ENCODE measurements at regions not wholly inside any gene's neighbourhood (a gene's known extent, or its start where the extent isn't known, plus 50 kb on each side); places are given as distances from the start of the nearest gene placed in this dataset.
A peak's percentile ranks its signal among the peaks of the same experiment; 100 is the strongest.

DNA sequence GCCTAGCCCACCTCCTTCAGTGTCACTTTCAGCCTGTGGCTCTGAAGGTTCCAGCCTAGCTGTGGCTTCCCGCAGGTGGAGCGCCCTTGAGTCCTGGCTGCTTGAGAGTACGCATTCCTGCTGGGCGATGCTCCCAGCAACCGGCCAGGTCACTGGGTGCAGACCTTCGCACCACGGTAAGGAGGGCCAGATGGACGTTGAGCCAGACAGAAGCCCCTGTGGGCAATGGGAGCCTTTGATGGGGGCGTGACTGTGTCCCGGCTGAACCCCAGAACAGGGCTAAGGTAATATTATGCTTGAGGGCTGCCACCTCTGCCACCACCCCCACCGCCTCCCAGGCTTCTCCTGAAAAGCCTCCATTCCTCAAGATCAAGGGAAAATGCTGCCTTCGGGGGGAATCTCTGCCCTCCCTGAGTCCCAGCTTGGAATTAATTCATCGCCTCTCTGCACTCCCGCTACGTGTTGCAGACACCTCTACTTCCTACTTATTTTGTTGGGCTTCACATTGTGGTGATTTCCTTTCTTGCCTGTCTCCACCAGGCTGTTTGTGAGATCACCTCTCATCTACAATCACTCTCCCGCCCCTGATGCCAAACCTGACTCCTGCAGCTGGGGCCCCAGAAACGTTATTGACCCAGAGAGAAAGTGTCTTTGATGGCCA lies 144.9 kb upstream of the NECTIN1 start:
- intact Hi-C loops (cut with DNase I), result no loop called here
- no peak for DNase-seq (ENCODE audit: low spot score)
- Histone ChIP-seq H3K4me1 (replicated peaks) (no peaks in the 10 kb centered on the region), H3K4me3 (no peak overlapping the region), H3K36me3 (no peaks in the 10 kb centered on the region), H3K9me3 (no peaks in the 10 kb centered on the region), H3K27me3 (replicated peaks; ENCODE audit: insufficient read depth) (no peaks in the 10 kb centered on the region), H3K27ac (no peak overlapping the region)
- no peak for TF ChIP-seq POLR2A (IDR thresholded peaks at IDR 0.05)
- no peak for TF ChIP-seq POLR2AphosphoS5 (IDR thresholded peaks at IDR 0.05)
- TF ChIP-seq, protein P1, sequence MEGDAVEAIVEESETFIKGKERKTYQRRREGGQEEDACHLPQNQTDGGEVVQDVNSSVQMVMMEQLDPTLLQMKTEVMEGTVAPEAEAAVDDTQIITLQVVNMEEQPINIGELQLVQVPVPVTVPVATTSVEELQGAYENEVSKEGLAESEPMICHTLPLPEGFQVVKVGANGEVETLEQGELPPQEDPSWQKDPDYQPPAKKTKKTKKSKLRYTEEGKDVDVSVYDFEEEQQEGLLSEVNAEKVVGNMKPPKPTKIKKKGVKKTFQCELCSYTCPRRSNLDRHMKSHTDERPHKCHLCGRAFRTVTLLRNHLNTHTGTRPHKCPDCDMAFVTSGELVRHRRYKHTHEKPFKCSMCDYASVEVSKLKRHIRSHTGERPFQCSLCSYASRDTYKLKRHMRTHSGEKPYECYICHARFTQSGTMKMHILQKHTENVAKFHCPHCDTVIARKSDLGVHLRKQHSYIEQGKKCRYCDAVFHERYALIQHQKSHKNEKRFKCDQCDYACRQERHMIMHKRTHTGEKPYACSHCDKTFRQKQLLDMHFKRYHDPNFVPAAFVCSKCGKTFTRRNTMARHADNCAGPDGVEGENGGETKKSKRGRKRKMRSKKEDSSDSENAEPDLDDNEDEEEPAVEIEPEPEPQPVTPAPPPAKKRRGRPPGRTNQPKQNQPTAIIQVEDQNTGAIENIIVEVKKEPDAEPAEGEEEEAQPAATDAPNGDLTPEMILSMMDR (IDR thresholded peaks at IDR 0.05), result no peak
- 89% methylated on average over 17 of the region's 17 CpGs for WGBS

- H3K27ac ChIP-seq, result no peak overlapping the region
- H3K27me3 ChIP-seq (replicated peaks; ENCODE audit: insufficient read depth), result no peaks in the 10 kb centered on the region
- TF ChIP-seq, protein P1 (IDR thresholded peaks at IDR 0.05), result no peak
- TF ChIP-seq POLR2AphosphoS5 (IDR thresholded peaks at IDR 0.05) (no peak), POLR2A (IDR thresholded peaks at IDR 0.05) (no peak)
- no peaks in the 10 kb centered on the region for H3K9me3 ChIP-seq
- H3K4me3 ChIP-seq, result no peak overlapping the region
- H3K36me3 ChIP-seq, result no peaks in the 10 kb centered on the region
- intact Hi-C loops (cut with DNase I), result no loop called here
- 70% methylated on average over 11 of the region's 11 CpGs for WGBS
- H3K4me1 ChIP-seq (replicated peaks), result no peaks in the 10 kb centered on the region
- no peak for DNase-seq (ENCODE audit: low spot score)
Measured at GRCh38 chr11:119872611-119873310, 143.8 kb upstream of the NECTIN1 start.

DNA sequence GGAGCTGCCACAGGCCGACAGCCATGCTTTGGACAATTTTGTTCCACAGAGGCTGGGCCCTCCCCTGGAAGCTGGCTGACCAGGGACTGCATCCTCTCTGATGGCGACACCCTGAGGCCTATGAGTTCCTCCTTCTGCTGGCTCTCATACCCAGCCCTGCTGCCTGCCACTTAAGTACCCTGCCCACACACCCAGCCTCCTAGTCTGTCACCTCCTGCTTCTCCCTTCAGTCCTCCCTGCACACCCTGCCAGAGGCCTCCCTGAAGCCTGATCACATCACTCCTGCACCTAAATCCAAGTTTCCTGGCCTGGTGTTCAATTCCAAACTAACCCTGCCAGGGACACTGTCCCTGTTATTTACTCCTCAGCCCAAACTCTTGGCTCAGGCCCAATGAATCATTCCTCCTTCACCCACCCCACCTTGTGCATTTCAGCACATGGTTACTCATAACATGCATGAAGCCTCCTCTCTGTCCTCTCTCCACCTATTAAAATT lies 136.7 kb upstream of the NECTIN1 start:
- intact Hi-C loops (cut with DNase I), result no loop called here
- no peaks in the 10 kb centered on the region for H3K4me1 ChIP-seq (replicated peaks)
- H3K27ac ChIP-seq, result no peak overlapping the region
- peaks cover 2% of the 10 kb centered on the region for H3K27me3 ChIP-seq (replicated peaks; ENCODE audit: insufficient read depth)
- H3K9me3 ChIP-seq, result no peaks in the 10 kb centered on the region
- TF ChIP-seq, protein P1 (IDR thresholded peaks at IDR 0.05), result no peak
- TF ChIP-seq POLR2A (IDR thresholded peaks at IDR 0.05), result no peak
- TF ChIP-seq POLR2AphosphoS5 (IDR thresholded peaks at IDR 0.05), result peak; percentile 30
- WGBS, result 62% methylated on average over 2 of the region's 2 CpGs
- DNase-seq (ENCODE audit: low spot score), result peak; percentile 53
- H3K4me3 ChIP-seq, result no peak overlapping the region
- no peaks in the 10 kb centered on the region for H3K36me3 ChIP-seq

DNA sequence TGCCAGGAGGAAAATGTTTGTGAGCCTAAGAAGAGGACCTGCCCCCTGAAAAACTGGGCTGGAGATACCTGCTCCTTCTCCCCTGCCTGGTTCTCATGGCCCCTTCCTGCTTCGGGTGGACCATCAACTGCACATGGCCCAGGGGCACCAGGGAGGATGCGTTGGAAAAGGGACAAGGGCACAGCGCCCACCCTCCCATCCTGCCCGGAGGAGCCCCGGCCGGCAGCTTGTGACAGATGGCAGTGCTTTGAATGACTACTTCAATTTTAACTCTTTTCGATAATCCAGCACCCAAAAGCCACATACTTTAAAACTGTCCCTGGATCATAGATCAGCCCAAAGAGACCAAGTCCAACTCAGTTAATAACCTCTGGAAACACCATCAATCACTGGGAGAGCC lies 135.8 kb upstream of the NECTIN1 start:
- no peaks in the 10 kb centered on the region for H3K9me3 ChIP-seq
- DNase-seq (ENCODE audit: low spot score), result no peak
- intact Hi-C loops (cut with DNase I), result no loop called here
- H3K27ac ChIP-seq, result no peak overlapping the region
- H3K4me1 ChIP-seq (replicated peaks), result no peaks in the 10 kb centered on the region
- 87% methylated on average over 7 of the region's 7 CpGs for WGBS
- H3K27me3 ChIP-seq (replicated peaks; ENCODE audit: insufficient read depth), result peaks cover 2% of the 10 kb centered on the region
- no peaks in the 10 kb centered on the region for H3K36me3 ChIP-seq
- H3K4me3 ChIP-seq, result no peak overlapping the region
- TF ChIP-seq POLR2AphosphoS5 (IDR thresholded peaks at IDR 0.05), result no peak
- TF ChIP-seq, protein P1 (IDR thresholded peaks at IDR 0.05), result no peak
- no peak for TF ChIP-seq POLR2A (IDR thresholded peaks at IDR 0.05)

Measured in prostate gland (tissue), 2 donors.